ENCODE measurements at regions not wholly inside any gene's neighbourhood (a gene's known extent, or its start where the extent isn't known, plus 50 kb on each side); places are given as distances from the start of the nearest gene placed in this dataset.

DNA sequence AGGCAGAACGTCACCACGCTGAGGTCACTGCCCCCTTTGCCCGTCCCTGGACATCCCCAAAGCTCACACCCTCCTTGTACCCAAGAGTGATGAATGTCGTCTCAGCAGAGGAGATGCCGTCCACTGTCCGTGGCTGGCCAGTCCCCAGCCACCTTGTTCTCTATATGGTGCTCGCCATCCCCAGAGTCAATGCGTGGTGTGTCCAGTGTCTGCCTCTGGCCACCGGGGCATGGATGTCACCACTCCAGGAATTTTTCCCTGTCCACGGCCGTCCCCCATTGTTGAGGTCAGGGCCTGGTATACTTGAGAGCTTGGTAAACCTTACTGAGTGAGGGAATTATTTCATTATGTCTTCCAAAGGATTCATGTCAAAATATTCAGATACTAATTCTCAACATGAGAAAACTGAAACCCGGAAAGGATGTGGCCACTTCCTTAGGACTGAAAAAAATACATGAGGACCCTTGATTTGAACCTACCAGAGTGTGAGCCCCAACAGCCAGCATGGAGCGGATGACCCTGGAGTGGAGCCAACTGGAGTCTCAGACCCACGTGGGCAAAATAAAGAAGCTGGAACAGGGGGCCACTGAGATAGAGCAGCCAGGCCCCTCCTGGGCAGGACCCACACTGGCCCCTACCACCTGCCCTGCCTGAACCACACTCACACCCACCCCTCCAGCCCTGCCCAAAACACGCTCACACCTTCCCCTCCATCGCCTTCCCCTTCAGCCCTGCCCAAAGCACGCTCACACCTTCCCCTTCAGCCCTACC is 376.4 kb downstream of the BRD1 start:
- WGBS, 2 donors, result 57 to 58% methylated on average over 17 of the region's 17 CpGs
- TF ChIP-seq CTCF (IDR thresholded peaks at IDR 0.05) (no peak), POLR2A (IDR thresholded peaks at IDR 0.05) (no peak), EP300 (IDR thresholded peaks at IDR 0.05) (no peak)
- Histone ChIP-seq H3K27ac (no peak overlapping the region), H3K4me3 (no peak overlapping the region), H3K27me3 (peaks cover 0 to 22% of the 10 kb centered on the region in 2 donors), H3K36me3 (no peaks in the 10 kb centered on the region), H3K4me1 (no peaks in the 10 kb centered on the region), H3K9me3 (no peaks in the 10 kb centered on the region)
- DNase-seq (ENCODE audit: low spot score in 2 of 2), result no peak

DNA sequence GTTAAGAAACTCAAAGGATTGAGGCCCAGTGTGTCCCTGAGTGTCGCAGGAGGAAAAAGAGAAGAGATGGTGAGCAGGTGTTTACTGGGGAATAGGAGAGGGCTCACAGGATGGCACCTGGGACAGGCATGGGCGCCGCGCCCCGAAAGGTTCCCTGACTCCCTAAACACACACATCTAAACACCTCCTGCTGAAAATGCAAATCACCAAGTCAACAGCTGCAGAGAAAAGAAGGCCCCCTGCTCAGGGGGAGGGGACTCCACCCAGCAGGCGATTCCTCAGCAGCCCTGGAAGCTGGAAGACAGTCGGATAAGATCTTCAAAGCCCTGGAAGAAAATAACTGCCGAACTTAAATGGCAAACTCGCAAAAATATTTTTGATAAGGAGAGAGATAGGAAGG is 377.2 kb downstream of the BRD1 start:
- H3K36me3 ChIP-seq, result no peaks in the 10 kb centered on the region
- no peak overlapping the region for H3K27ac ChIP-seq
- TF ChIP-seq POLR2A (IDR thresholded peaks at IDR 0.05) (no peak), CTCF (IDR thresholded peaks at IDR 0.05) (no peak), EP300 (IDR thresholded peaks at IDR 0.05) (no peak)
- WGBS, 2 donors, result 5 to 7% methylated on average over 9 of the region's 9 CpGs
- H3K27me3 ChIP-seq, result peaks cover 0 to 22% of the 10 kb centered on the region in 2 donors
- H3K4me3 ChIP-seq, result no peak overlapping the region
- DNase-seq (ENCODE audit: low spot score in 2 of 2), result no peak
- no peaks in the 10 kb centered on the region for H3K9me3 ChIP-seq
- H3K4me1 ChIP-seq, result no peaks in the 10 kb centered on the region

DNA sequence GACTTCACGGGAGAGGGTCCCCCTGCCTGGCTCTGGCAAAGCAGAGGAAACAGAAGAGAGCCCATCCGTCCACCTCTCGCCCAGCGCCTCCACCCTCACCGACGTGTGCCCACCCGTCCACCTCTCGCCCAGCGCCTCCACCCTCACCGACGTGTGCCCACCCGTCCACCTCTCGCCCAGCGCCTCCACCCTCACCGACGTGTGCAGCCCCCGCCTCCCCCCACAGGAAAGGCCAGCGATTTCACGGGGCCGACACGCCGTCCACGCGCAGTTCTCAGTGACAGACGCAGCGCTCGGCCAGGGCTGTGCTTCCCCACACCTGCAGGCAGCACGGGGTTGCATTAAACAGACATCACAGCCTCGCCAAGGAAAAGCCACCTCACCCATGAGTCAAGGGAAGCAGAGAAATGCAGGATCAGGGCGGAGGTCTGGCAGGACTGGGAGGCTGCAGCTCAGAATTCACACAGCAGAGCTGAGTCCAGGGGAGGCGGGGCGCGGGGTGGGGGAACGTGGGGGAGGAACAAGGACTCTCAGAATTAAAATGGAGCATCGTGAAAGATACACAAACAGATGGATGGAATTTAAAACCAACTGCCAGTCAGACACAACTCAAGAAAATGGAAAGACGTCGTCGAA is 377.7 kb downstream of the BRD1 start:
- 19 to 28% methylated on average over 36 to 37 of the region's 38 CpGs for WGBS, 2 donors
- Histone ChIP-seq H3K4me1 (no peaks in the 10 kb centered on the region), H3K36me3 (no peaks in the 10 kb centered on the region), H3K9me3 (no peaks in the 10 kb centered on the region), H3K27ac (no peak overlapping the region), H3K27me3 (peaks cover 0 to 22% of the 10 kb centered on the region in 2 donors), H3K4me3 (no peak overlapping the region)
- no peak for DNase-seq (ENCODE audit: low spot score in 2 of 2)
- TF ChIP-seq POLR2A (IDR thresholded peaks at IDR 0.05) (no peak), EP300 (IDR thresholded peaks at IDR 0.05) (no peak), CTCF (IDR thresholded peaks at IDR 0.05) (no peak)

DNA sequence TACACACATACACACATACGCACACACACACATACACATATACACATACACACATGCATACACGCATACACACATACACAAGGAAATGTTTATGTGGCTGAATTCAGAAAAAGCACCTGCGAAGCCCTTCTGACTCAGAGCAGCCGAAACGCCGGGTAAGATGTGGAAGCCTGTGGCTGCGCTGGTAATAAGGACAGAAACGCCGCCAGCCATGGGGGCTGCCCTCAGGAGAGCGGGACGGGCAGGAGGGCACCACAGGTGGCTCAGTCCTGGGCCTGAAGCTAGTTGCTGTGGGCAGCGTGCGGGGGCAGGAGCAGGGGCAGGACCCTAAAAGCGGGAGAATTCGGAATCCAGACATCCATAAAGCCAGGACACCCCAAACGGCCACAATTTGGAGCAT is 378.3 kb downstream of the BRD1 start:
- TF ChIP-seq POLR2A (IDR thresholded peaks at IDR 0.05) (no peak), EP300 (IDR thresholded peaks at IDR 0.05) (no peak), CTCF (IDR thresholded peaks at IDR 0.05) (no peak)
- 52 to 79% methylated on average over 15 to 16 of the region's 16 CpGs for WGBS, 2 donors
- H3K4me1 ChIP-seq, result no peaks in the 10 kb centered on the region
- H3K9me3 ChIP-seq, result no peaks in the 10 kb centered on the region
- no peak overlapping the region for H3K4me3 ChIP-seq
- no peaks in the 10 kb centered on the region for H3K36me3 ChIP-seq
- peaks cover 0 to 22% of the 10 kb centered on the region in 2 donors for H3K27me3 ChIP-seq
- no peak overlapping the region for H3K27ac ChIP-seq
- DNase-seq (ENCODE audit: low spot score in 2 of 2), result no peak

- TF ChIP-seq POLR2A (IDR thresholded peaks at IDR 0.05) (no peak), EP300 (IDR thresholded peaks at IDR 0.05) (no peak), CTCF (IDR thresholded peaks at IDR 0.05) (no peak)
- DNase-seq (ENCODE audit: low spot score in 2 of 2), result no peak
- 12 to 21% methylated on average over 14 of the region's 14 CpGs for WGBS, 2 donors
- H3K4me1 ChIP-seq, result no peaks in the 10 kb centered on the region
- no peaks in the 10 kb centered on the region for H3K9me3 ChIP-seq
- H3K36me3 ChIP-seq, result no peaks in the 10 kb centered on the region
- no peak overlapping the region for H3K4me3 ChIP-seq
- no peak overlapping the region for H3K27ac ChIP-seq
- H3K27me3 ChIP-seq, result peaks cover 0 to 22% of the 10 kb centered on the region in 2 donors
Observed at GRCh38 chr22:49448526-49448925, 379.1 kb downstream of the BRD1 start.

Data from tibial nerve (tissue), 4 donors.